ENCODE measurements at regions not wholly inside any gene's neighbourhood (a gene's known extent, or its start where the extent isn't known, plus 50 kb on each side); places are given as distances from the start of the nearest gene placed in this dataset.
A peak's percentile ranks its signal among the peaks of the same experiment; 100 is the strongest.
"Not testable (repeated sequence)": the region's sequence is repeated elsewhere in the genome, so short reads cannot be mapped to it uniquely, and the experiment has no call there.

DNA sequence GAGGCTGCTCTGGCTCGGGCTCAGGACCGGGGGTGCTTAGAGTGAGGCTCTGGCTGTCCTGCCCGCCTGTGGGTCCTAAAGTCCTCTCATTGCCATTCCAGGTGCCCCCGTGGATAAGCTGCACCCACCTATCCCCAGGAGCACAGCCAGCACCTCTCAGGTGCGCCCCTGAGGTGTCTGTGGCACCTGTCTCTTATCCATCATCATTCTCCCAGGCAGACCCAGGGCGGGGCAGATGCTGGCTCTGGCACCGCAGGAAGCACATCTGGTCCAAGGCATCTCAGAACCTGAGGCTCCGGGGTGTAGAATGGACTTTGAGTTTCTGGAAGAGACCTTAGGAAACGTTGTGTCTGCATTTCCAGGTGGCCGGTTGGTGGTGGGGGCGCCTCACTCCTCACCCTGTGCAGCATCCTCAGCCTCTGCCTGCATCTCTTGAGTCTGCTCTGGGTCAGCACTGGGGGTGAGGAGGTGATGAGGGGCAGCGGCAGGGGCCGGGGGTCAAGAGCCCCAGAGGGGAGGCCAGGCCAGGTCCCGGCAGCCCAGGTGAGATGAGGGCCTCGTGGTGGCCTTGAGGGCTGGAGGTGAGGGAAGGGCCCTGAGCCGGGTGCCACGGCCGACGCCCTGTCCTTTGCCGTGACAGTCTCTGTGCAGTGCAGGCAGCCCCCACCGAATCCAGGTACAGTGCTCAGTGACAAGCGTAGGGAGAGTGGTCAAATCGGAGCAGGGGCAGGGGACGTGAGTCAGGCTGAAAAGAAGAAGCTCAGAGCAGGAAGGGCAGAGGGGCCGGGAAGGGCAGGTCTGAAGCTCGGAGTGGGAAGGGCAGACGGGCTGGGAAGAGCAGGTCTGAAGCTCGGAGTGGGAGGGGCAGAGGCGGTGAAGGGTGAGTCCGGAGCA lies 173.5 kb downstream of the NPIPB11 start:
- no peak for DNase-seq

DNA sequence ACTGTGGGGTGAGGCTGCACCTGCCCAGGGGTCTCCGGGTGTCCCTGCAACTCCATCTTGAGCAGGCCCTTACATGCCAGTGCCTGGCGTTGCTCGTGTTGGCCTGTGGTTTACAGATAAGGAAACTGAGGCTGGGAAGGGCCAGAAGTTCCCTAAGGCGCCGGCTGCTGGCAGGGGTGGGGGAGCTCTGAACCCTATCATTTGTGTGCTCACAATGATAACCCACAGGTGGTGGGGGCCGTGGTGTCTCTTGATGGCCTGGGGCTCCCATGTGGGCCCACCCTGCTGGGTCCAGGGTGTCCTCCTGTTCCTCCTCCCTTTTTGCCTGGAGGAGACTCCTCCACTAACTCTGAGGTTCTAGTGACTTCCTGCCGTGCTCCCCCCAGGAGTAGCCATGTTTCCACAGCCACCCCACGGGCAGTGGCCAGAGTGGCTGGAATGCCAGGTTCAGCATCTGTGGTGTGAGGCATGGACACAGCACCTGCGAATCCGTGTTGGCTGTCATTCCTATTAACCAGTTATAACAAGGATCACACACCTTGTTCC lies 174.3 kb downstream of the NPIPB11 start:
- DNase-seq, result not testable (repeated sequence)

DNA sequence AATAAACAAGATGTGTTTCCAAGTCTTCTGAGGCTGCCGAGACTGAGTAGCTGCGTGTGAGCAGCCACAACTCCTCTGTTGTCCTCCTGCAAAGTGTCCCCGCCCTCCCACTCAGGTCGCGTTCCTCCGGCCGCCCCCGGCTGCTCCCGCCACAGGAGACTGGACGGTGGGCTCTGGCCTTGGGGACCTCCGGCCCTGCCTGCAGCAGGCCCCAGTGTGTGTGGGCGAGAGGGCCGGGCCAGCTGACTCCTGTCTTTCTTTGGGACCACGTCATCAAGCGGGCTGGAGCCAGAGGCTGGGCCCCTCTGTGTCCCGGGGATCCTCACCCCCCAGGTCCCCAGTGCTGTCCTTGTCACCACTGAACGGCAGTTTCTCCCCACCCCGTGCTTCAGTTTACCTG lies 175.3 kb downstream of the NPIPB11 start:
- DNase-seq, result no peak

DNA sequence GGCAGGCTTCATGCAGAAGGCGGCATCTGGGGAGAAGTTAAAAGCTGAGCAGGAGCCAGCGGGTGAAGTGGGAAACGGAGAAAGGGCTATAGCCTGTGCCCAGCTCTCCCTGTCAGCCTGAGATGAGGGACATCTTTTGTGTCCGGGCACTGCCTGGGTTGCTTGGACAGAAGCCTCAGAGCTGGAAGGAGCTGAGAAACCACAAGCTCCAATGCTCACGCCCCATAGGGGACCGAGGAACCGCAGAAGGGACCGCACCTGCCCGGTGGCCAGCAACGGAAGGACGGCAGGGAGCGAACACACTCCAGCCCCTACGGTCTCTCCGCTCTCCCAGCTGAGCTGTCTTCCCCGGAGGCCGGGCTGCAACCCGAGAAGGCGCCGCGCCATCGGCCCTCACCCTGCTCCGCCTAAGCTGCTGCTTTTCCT lies 175.8 kb downstream of the NPIPB11 start:
- no peak for DNase-seq

DNA sequence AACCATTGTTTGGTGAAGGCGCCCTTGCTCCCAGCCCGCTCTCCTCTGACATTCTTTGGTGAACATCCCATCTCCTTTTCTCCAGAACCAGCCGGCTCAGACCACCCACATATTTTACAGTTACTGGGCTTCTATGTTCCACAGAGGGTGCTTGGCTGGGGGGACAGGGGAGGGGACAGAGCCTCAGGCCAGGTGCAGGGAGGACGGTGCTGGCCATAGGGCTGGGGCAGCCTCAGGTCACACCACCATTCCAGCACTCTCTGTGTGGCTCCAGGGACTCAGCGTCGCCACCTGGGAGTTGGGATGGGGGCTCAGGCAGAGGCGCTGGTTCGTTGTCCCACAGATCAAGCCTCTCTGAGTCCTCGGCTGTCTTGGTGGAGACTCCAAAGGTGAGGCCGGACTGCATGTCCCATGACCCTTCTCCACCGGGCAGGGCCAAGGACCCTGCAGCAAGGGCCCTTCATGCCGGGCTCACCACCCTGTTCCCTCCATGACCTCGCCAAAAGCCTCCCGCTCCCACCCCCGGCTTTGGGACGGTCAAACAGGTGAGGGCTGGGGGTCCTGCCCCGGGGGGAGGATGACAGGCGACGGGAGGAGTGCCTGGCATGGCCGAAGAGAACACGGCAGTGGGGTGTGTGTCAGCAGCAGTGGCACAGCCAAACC lies 176.4 kb downstream of the NPIPB11 start:
- DNase-seq, result not testable (repeated sequence)

DNA sequence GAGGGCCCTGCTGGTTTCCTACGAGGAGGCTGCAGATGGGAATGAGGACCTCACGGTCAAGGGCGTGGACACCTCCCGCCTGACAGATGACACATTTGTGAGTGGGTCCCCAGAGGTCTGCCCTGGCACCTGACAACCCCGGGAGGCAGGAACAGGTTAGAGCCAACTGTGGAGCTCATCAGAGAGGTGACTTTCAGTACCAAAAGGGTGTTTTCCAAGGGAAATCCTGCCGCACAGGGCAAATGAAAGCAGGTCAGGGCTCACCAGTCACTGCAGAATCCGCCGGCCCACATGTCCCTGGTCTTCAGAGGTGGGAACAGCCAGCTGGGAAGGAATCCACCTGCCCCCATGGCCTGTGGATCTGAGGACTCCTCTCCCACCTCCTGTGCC lies 176.9 kb downstream of the NPIPB11 start:
- DNase-seq, result not testable (repeated sequence)

DNA sequence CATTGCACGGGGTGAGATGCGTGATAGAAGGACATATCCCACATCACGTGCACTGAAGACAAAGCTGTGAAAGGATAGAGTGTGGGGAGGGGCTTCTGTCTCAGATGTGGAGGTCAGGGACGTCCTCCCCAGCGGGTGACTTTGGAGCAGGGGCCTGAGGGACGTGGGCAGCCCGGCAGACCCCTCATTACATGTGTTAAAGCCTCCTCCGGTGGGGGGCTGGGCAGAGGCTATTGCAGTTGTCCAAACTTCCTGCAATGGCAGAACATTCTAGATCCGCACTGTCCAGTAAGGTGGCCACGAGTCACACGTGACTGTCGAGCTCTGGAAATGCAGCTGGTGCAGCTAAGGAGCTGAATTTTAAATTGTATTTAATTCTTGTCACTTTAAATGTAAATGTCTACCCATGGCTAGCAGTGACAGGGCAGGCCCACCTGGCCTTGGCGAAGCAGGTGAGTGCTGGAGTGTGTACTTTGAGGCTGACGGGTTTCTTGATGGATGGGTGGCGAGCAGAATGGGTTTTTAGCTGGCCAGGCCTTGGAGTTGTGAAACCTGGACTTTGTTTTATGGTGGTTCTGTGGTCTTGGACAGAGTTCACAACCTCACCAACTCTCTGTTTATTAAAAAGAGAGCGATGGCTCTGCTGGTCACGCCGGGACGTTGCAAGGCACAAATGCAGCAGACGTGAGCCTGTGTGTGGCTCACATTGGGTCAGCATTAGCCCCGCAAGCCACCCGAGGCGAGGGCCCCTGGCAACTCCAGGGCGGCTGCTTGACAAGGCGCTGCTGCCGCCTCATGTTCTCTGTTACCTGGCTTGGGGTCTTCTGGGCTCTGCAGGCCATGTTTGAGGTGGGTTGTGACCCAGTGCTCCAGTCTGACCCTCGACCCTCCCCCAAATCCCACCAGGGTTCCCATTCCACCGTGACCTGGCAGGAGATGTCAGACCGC lies 177.6 kb downstream of the NPIPB11 start:
- DNase-seq, result not testable (repeated sequence)

DNA sequence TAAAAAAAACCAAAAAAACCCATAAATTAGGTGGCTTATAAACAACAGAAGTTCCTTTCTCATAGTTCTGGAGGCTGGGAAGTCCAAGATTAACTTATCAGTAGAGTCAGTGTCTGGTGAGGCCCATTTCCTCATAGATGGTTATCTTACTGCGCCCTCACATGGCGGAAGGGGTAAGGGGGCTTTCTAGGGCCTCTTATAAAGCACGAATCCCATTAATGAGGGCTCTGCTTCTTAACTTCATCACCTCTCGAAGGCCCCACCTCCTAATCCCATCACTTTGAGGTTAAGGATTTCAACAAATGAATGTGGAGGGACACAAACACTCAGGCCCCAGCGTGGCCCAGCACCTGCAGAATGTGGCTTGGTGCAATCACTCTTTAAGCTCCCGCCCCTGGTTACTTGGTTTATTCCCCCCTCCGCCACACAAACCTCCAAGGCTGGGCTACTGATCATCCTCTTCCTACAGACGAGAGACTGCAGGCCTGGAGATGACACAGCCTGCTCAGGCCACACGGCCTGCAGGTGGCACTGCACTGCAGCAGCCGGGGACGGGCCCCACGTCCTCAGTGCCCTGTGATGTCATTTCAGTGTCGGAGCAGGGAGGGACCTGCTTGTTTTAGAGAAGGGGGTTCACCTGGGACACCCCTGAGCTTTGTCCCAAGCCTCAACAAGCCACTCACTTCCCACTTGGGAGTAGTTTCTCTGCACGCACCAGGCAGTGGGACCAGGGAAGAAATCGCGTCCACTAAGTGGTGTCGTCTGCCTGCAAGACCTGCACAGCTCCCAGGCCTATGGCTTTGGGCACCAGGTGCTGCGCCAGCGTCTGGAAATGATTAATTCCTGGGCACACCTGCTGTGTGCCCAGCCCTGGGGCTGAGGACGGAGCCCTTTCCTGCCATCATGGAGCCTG lies 178.5 kb downstream of the NPIPB11 start:
- peak; percentile 75 for DNase-seq

DNA sequence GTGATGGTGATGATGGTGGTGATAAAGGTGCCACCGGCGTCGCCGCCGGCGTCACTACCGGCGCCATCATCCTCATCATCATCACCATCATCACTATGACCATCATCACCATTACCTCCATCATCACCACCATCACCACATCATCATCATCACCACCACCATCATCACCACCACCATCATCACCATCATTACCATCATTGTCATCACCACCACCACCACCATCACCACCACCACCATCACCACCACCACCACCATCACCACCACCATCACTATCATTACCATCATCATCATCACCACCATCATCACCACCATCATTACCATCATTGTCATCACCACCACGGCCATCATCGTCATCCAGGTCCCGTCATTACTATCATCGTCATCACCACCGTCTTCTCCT lies 179.7 kb downstream of the NPIPB11 start:
- no peak for DNase-seq

DNA sequence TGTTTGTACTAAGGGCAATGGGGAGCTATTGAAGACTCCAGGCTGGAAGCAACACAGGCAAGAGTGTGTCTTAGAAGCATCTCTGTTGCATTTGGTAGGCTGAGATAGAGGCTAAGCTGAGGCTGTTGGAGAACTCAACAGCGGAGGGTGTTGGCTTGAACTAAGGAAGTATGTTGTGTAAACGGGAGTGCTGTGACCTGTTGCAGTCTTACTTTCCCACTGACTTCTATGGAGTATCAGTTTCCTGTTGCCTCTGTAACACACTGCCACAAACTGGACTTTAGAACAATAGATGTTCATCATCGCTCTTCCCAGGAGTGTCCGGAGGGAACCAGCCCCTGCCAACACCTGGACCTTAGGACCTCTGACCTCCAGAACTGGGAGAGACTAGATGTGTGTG lies 181.8 kb downstream of the NPIPB11 start:
- DNase-seq, result not testable (repeated sequence)

DNA sequence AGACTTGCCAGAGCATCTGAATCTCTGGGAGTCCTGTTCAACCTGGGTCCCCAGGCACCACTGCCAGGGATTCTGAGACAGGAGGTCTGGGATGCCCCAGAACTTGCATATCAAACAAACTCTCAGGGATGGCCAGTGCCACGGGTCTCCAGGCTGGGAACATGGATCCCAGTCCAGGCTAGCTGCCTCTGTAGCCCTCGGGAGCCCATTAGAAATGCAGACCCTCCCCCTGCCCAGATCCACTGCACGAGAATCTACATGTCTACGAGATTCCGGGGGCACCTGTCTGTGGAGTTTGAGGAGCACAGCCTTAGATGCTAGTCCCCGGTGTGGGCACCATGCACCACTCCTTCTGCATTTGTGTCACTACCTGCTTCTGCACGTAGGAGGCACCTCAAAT lies 183.9 kb downstream of the NPIPB11 start:
- DNase-seq, result not testable (repeated sequence)

DNA sequence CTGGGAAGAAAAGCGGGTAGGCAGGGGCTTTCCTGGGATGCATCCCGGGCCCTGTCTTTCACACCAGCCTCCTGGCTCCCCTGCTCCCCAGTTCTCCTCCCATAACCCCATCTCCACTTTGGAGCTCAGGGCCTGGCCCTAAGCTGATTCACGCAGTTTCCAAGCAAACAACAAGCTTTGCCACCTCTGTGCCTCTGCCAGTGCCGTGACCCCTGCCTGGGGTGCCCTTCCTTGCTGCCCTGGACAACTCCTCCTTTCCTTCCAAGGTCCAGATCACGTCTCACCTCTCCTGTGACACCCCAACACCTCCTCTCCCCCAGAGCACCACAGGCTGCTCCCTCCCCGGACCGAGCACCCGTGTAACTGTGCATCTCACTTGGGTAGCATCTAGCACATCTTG lies 184.5 kb downstream of the NPIPB11 start:
- DNase-seq, result not testable (repeated sequence)

DNA sequence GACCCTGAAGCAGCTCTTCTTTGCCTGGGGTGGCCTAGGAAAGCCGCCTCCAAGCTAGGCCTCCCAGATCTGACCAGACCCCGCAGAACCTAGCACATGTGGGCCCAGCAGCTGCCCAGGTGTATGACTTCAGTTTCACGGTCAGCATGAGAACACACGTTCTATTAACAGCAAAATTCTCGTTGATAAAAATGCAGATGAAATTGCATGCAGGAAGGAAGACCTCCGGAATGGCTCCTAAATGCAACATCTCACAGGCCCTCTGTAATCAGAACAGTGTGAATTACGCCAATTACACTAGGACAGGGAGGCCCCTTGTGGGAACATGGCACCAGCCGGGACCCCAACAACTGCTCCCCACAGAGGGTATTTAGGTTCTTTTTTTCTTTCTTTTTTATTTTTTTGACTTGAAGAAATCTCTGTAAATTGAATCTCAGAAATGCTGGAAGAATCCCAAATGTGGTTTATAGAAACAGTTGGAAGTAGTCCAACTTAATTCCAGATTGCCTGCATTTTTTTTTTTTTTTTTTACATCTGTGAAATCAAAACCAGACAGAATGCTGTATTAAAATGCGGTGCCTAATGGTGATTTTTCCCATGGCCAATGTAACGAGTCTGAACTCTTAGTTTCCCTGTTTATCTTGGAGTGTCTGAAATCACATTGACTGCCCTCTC lies 185.1 kb downstream of the NPIPB11 start:
- DNase-seq, result not testable (repeated sequence)

DNA sequence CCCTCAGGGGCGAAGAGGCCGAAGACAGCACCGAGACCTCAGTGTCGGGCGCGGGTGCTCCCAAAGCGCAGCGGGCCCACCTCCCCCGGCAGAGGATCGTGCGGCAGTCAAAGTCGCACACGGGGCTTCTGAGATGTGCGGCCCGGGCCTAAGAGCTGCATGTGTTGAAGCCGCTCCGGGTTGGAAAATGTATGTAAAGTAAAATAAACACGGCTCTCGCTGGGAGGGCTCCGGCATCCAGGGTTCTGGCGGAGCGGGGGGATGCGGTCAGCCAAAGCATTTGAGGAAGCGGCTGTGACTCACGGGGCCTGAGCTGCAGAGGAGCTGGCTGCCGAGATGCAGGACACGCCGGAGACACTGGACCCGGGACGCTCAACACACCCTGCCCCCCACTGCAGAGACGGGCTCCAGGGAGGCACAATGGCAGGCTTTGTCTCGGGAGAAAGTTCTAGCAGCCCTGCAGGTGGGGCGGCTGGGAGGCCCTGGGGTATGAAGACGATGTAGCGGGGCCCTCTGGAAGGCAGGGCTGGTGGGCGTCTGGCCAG lies 185.8 kb downstream of the NPIPB11 start:
- not testable (repeated sequence) for DNase-seq

DNA sequence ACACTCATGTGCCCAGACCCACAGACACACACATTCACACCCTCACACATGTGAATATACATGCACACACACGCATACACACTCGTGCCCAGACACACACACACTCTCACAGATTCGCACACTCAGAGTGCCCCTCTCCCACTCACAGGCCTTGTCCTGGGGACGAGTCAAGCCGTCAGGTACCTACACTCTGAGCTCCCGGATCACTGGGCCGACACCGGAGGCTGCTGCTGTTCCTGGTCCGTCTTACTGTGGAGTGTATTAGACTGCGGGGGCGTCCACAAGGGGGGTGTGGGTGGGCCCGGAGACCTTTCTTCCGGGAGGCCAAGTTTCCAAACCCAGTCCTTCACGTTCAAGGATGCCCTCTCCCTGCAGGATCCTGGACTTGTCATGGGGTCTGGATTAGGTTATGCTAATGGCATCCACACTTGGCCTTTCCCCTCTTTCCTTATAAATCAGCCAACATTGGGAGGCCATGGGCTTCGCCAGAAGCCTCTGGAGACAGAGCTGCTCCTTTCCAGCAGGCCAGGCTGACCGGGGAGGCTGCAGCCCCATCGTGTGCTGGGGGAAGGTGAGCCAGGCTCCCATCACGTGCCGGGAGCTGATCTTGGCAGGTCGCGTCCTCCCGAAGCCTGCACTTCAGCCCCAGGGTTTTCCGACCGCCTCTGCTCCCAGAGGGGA lies 186.4 kb downstream of the NPIPB11 start:
- DNase-seq, result not testable (repeated sequence)

DNA sequence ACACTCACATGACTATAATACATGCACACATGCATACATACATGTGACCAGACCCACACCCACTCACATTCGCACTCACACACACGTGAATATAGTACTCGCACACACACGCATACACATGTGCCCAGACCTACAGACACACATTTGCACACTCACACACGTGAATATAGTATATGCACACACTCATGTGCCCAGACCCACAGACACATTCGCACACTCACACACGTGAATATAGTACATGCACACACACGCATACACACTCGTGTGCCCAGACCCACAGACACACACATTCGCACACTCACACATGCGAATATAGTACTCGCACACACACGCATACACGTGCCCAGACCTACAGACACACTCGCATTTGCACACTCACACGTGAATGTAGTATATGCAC lies 186.9 kb downstream of the NPIPB11 start:
- not testable (repeated sequence) for DNase-seq

DNA sequence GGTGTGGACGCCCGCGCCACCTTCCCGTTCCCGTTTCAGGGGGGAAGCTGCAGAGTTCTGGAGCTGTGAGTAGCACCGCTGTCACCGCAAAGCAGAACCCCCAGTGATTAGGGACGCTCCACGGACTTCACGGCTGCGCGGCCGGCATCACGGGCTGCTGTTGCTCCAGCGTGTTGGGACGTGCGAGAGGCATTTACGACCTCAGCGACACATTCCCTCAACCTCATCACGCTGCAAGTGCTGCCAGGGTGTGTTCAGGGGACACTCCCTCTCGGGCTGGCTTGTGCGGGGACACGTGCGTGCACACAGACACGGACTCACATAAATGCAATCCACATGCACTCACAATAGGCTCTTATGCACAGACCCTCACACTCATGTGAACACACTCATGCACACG lies 187.9 kb downstream of the NPIPB11 start:
- not testable (repeated sequence) for DNase-seq

DNA sequence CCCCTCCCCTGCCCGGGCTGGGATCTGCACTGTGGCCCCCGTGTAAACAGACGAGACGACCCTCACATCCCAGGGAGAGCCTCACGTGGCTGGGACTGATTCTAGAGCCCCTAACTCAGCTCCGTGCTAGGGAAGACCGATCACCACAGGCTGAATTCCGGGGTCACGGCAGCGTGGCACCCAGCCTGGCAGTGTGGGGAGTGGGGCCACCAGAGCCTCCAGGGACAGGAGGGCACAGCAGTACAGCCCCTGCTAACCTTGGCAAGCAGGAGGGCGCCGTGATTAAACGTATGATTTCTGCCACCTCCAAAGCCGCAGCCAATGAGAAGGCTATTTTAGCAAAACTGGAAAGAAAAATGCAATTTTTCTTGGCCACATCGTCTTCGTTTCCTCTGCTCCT lies 188.3 kb downstream of the NPIPB11 start:
- not testable (repeated sequence) for DNase-seq

DNA sequence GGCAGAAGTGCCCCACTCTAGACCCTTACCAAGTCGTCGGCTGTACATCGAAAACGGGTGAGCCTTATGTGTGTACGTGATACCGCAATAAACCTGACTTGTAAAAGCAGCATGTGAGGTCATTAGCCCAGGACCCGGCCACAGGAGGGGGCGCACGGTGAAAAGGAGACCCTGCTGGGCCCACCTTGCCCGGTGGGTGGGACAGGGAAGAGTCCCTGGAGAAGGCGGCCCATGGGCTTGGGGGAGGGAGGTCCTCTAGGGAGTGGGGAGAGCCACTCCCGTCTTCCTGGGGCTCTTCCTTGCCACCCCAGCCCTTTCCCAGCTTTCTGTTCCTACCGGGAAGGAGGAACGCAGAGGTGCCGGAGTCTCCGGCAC lies 188.8 kb downstream of the NPIPB11 start:
- not testable (repeated sequence) for DNase-seq

All from RPMI8226 (cell line).